ENCODE measurements at regions not wholly inside any gene's neighbourhood (a gene's known extent, or its start where the extent isn't known, plus 50 kb on each side); places are given as distances from the start of the nearest gene placed in this dataset.

GRCh38 chr12:92340003-92340402 lies 194.4 kb upstream of the BTG1 start:
- H3K9me3 ChIP-seq (ENCODE audit: control insufficient read depth, insufficient read depth, low read length), result no peaks in the 10 kb centered on the region
- H3K4me1 ChIP-seq (ENCODE audit: control insufficient read depth, insufficient read depth, low read length), result no peaks in the 10 kb centered on the region
- no peaks in the 10 kb centered on the region for H3K36me3 ChIP-seq (ENCODE audit: control insufficient read depth, insufficient read depth, low read length)
- H3K27me3 ChIP-seq (ENCODE audit: control insufficient read depth, insufficient read depth, low read length), result no peaks in the 10 kb centered on the region
- no peak overlapping the region for H3K9ac ChIP-seq (ENCODE audit: low read depth, low read length)
- H3K4me3 ChIP-seq (ENCODE audit: low read depth, low read length), result no peak overlapping the region

- no peaks in the 10 kb centered on the region for H3K36me3 ChIP-seq (ENCODE audit: control insufficient read depth, insufficient read depth, low read length)
- H3K4me1 ChIP-seq (ENCODE audit: control insufficient read depth, insufficient read depth, low read length), result no peaks in the 10 kb centered on the region
- H3K27me3 ChIP-seq (ENCODE audit: control insufficient read depth, insufficient read depth, low read length), result no peaks in the 10 kb centered on the region
- no peak overlapping the region for H3K4me3 ChIP-seq (ENCODE audit: low read depth, low read length)
- no peaks in the 10 kb centered on the region for H3K9me3 ChIP-seq (ENCODE audit: control insufficient read depth, insufficient read depth, low read length)
- H3K9ac ChIP-seq (ENCODE audit: low read depth, low read length), result no peak overlapping the region
Observed at GRCh38 chr12:92339198-92339821, 193.7 kb upstream of the BTG1 start.

GRCh38 chr12:92338671-92339070 lies 193.0 kb upstream of the BTG1 start:
- H3K36me3 ChIP-seq (ENCODE audit: control insufficient read depth, insufficient read depth, low read length), result no peaks in the 10 kb centered on the region

GRCh38 chr12:92338102-92338501 lies 192.5 kb upstream of the BTG1 start:
- Histone ChIP-seq H3K27me3 (ENCODE audit: control insufficient read depth, insufficient read depth, low read length) (no peaks in the 10 kb centered on the region), H3K4me3 (ENCODE audit: low read depth, low read length) (no peak overlapping the region), H3K36me3 (ENCODE audit: control insufficient read depth, insufficient read depth, low read length) (no peaks in the 10 kb centered on the region), H3K9me3 (ENCODE audit: control insufficient read depth, insufficient read depth, low read length) (no peaks in the 10 kb centered on the region), H3K4me1 (ENCODE audit: control insufficient read depth, insufficient read depth, low read length) (no peaks in the 10 kb centered on the region), H3K9ac (ENCODE audit: low read depth, low read length) (no peak overlapping the region)

More at GRCh38 chr12:92338671-92339070, 193.0 kb upstream of the BTG1 start:
- Histone ChIP-seq H3K27me3 (ENCODE audit: control insufficient read depth, insufficient read depth, low read length) (no peaks in the 10 kb centered on the region), H3K4me1 (ENCODE audit: control insufficient read depth, insufficient read depth, low read length) (no peaks in the 10 kb centered on the region), H3K9ac (ENCODE audit: low read depth, low read length) (no peak overlapping the region), H3K9me3 (ENCODE audit: control insufficient read depth, insufficient read depth, low read length) (no peaks in the 10 kb centered on the region), H3K4me3 (ENCODE audit: low read depth, low read length) (no peak overlapping the region)

- Histone ChIP-seq H3K4me3 (ENCODE audit: low read depth, low read length) (no peak overlapping the region), H3K36me3 (ENCODE audit: control insufficient read depth, insufficient read depth, low read length) (no peaks in the 10 kb centered on the region), H3K4me1 (ENCODE audit: control insufficient read depth, insufficient read depth, low read length) (no peaks in the 10 kb centered on the region), H3K27me3 (ENCODE audit: control insufficient read depth, insufficient read depth, low read length) (no peaks in the 10 kb centered on the region), H3K9ac (ENCODE audit: low read depth, low read length) (no peak overlapping the region), H3K9me3 (ENCODE audit: control insufficient read depth, insufficient read depth, low read length) (no peaks in the 10 kb centered on the region)
Observed at GRCh38 chr12:92337128-92337527, 191.5 kb upstream of the BTG1 start.

- Histone ChIP-seq H3K4me3 (ENCODE audit: low read depth, low read length) (no peak overlapping the region), H3K4me1 (ENCODE audit: control insufficient read depth, insufficient read depth, low read length) (no peaks in the 10 kb centered on the region), H3K36me3 (ENCODE audit: control insufficient read depth, insufficient read depth, low read length) (no peaks in the 10 kb centered on the region), H3K27me3 (ENCODE audit: control insufficient read depth, insufficient read depth, low read length) (no peaks in the 10 kb centered on the region), H3K9me3 (ENCODE audit: control insufficient read depth, insufficient read depth, low read length) (no peaks in the 10 kb centered on the region), H3K9ac (ENCODE audit: low read depth, low read length) (no peak overlapping the region)
Observed at GRCh38 chr12:92336641-92337040, 191.0 kb upstream of the BTG1 start.

- Histone ChIP-seq H3K27me3 (ENCODE audit: control insufficient read depth, insufficient read depth, low read length) (no peaks in the 10 kb centered on the region), H3K9ac (ENCODE audit: low read depth, low read length) (no peak overlapping the region), H3K9me3 (ENCODE audit: control insufficient read depth, insufficient read depth, low read length) (no peaks in the 10 kb centered on the region), H3K4me1 (ENCODE audit: control insufficient read depth, insufficient read depth, low read length) (no peaks in the 10 kb centered on the region), H3K4me3 (ENCODE audit: low read depth, low read length) (no peak overlapping the region), H3K36me3 (ENCODE audit: control insufficient read depth, insufficient read depth, low read length) (no peaks in the 10 kb centered on the region)
Observed at GRCh38 chr12:92335831-92336230, 190.2 kb upstream of the BTG1 start.

- Histone ChIP-seq H3K27me3 (ENCODE audit: control insufficient read depth, insufficient read depth, low read length) (no peaks in the 10 kb centered on the region), H3K36me3 (ENCODE audit: control insufficient read depth, insufficient read depth, low read length) (no peaks in the 10 kb centered on the region)
Observed at GRCh38 chr12:92334552-92334951, 188.9 kb upstream of the BTG1 start.

GRCh38 chr12:92332552-92332951 lies 186.9 kb upstream of the BTG1 start:
- no peaks in the 10 kb centered on the region for H3K36me3 ChIP-seq (ENCODE audit: control insufficient read depth, insufficient read depth, low read length)
- no peaks in the 10 kb centered on the region for H3K4me1 ChIP-seq (ENCODE audit: control insufficient read depth, insufficient read depth, low read length)
- H3K4me3 ChIP-seq (ENCODE audit: low read depth, low read length), result no peak overlapping the region
- no peaks in the 10 kb centered on the region for H3K9me3 ChIP-seq (ENCODE audit: control insufficient read depth, insufficient read depth, low read length)
- H3K27me3 ChIP-seq (ENCODE audit: control insufficient read depth, insufficient read depth, low read length), result no peaks in the 10 kb centered on the region
- H3K9ac ChIP-seq (ENCODE audit: low read depth, low read length), result no peak overlapping the region

More at GRCh38 chr12:92334552-92334951, 188.9 kb upstream of the BTG1 start:
- H3K4me3 ChIP-seq (ENCODE audit: low read depth, low read length), result no peak overlapping the region
- no peaks in the 10 kb centered on the region for H3K9me3 ChIP-seq (ENCODE audit: control insufficient read depth, insufficient read depth, low read length)
- H3K4me1 ChIP-seq (ENCODE audit: control insufficient read depth, insufficient read depth, low read length), result no peaks in the 10 kb centered on the region
- H3K9ac ChIP-seq (ENCODE audit: low read depth, low read length), result no peak overlapping the region

- no peak overlapping the region for H3K4me3 ChIP-seq (ENCODE audit: low read depth, low read length)
- H3K27me3 ChIP-seq (ENCODE audit: control insufficient read depth, insufficient read depth, low read length), result no peaks in the 10 kb centered on the region
- no peaks in the 10 kb centered on the region for H3K4me1 ChIP-seq (ENCODE audit: control insufficient read depth, insufficient read depth, low read length)
- no peaks in the 10 kb centered on the region for H3K36me3 ChIP-seq (ENCODE audit: control insufficient read depth, insufficient read depth, low read length)
- H3K9ac ChIP-seq (ENCODE audit: low read depth, low read length), result no peak overlapping the region
- H3K9me3 ChIP-seq (ENCODE audit: control insufficient read depth, insufficient read depth, low read length), result no peaks in the 10 kb centered on the region
Observed at GRCh38 chr12:92331383-92331782, 185.7 kb upstream of the BTG1 start.

- Histone ChIP-seq H3K4me1 (ENCODE audit: control insufficient read depth, insufficient read depth, low read length) (no peaks in the 10 kb centered on the region), H3K9ac (ENCODE audit: low read depth, low read length) (no peak overlapping the region), H3K9me3 (ENCODE audit: control insufficient read depth, insufficient read depth, low read length) (no peaks in the 10 kb centered on the region), H3K4me3 (ENCODE audit: low read depth, low read length) (no peak overlapping the region), H3K27me3 (ENCODE audit: control insufficient read depth, insufficient read depth, low read length) (no peaks in the 10 kb centered on the region), H3K36me3 (ENCODE audit: control insufficient read depth, insufficient read depth, low read length) (no peaks in the 10 kb centered on the region)
Observed at GRCh38 chr12:92330654-92331053, 185.0 kb upstream of the BTG1 start.

GRCh38 chr12:92326877-92327276 lies 181.2 kb upstream of the BTG1 start:
- no peaks in the 10 kb centered on the region for H3K27me3 ChIP-seq (ENCODE audit: control insufficient read depth, insufficient read depth, low read length)
- H3K4me1 ChIP-seq (ENCODE audit: control insufficient read depth, insufficient read depth, low read length), result no peaks in the 10 kb centered on the region
- H3K9ac ChIP-seq (ENCODE audit: low read depth, low read length), result no peak overlapping the region
- H3K9me3 ChIP-seq (ENCODE audit: control insufficient read depth, insufficient read depth, low read length), result no peaks in the 10 kb centered on the region
- H3K4me3 ChIP-seq (ENCODE audit: low read depth, low read length), result no peak overlapping the region
- no peaks in the 10 kb centered on the region for H3K36me3 ChIP-seq (ENCODE audit: control insufficient read depth, insufficient read depth, low read length)
